GM12878 (cell line): ENCODE measurements at regions not wholly inside any gene's neighbourhood (a gene's known extent, or its start where the extent isn't known, plus 50 kb on each side); places are given as distances from the start of the nearest gene placed in this dataset.

Source experiments
- ASH2L ChIP-seq: fragments of 300-600, 200-600 bp; sonication (generic); IDR thresholded peaks from 2 replicates; pipeline ENCODE4 v1.6.1; 2017; ENCODE audit warnings: low read depth, mild to moderate bottlenecking, borderline replicate concordance
- EP300 ChIP-seq, 2 experiments: fragments of 150-350 bp in 1 of 2; IDR thresholded peaks; 2 replicates each; pipeline ENCODE4 v1.6.1; 2011 to 2012; ENCODE audit warnings: low read depth in 2 of 2, low read length in 2 of 2, borderline replicate concordance in 1 of 2, improper control_type of control experiment in 1 of 2, inconsistent platforms in 1 of 2; ENCODE audit not compliant: control insufficient read depth in 1 of 2
- EZH2 ChIP-seq: IDR thresholded peaks from 2 replicates; pipeline ENCODE4 v1.6.1; 2012; ENCODE audit warnings: low read depth, mild to moderate bottlenecking, control low read depth, inconsistent platforms, low read length, borderline replicate concordance; ENCODE audit not compliant: control insufficient read depth
- MEF2A ChIP-seq: IDR thresholded peaks from 2 replicates; pipeline ENCODE4 v1.6.1; 2011; ENCODE audit warnings: low read depth, mild to moderate bottlenecking, low read length, moderate library complexity; ENCODE audit not compliant: insufficient read depth
- POLR2A ChIP-seq: IDR thresholded peaks from 2 replicates; pipeline ENCODE4 v1.6.1; 2011; ENCODE audit warnings: low read depth, mild to moderate bottlenecking, low read length
- POLR2AphosphoS5 ChIP-seq: IDR thresholded peaks from 2 replicates; pipeline ENCODE4 v1.6.1; 2011; ENCODE audit warnings: mild to moderate bottlenecking, low read length, inconsistent platforms
- SP1 ChIP-seq: IDR thresholded peaks from one replicate; pipeline ENCODE4 v1.6.1; 2011; ENCODE audit warnings: low read depth, low read length
- TAF1 ChIP-seq: IDR thresholded peaks from 2 replicates; pipeline ENCODE4 v1.6.1; 2011; ENCODE audit warnings: mild to moderate bottlenecking, low read depth, low read length, borderline replicate concordance
- YY1 ChIP-seq: IDR thresholded peaks from 2 replicates; pipeline ENCODE4 v1.6.1; 2011; ENCODE audit warnings: low read depth, mild to moderate bottlenecking, low read length
- ZNF217 ChIP-seq: fragments of 450-650 bp; IDR thresholded peaks from 2 replicates; pipeline ENCODE4 v1.6.1; 2017; ENCODE audit warnings: antibody characterized with exemption, mild to moderate bottlenecking
- TF ChIP-seq, protein P1 (sequence below), 3 experiments: IDR thresholded peaks in 2 of 3; conservative IDR thresholded peaks in 1 of 3; 2 replicates each; pipeline ENCODE4 v1.5.1; 2011; ENCODE audit warnings: low read depth in 3 of 3, low read length in 3 of 3, mild to moderate bottlenecking in 3 of 3, control low read depth in 2 of 3, moderate library complexity in 2 of 3, inconsistent platforms in 1 of 3, mixed read lengths in 1 of 3; ENCODE audit not compliant: control insufficient read depth in 2 of 3, insufficient read depth in 1 of 3; ENCODE audit errors: extremely low read depth in 1 of 3

DNA sequence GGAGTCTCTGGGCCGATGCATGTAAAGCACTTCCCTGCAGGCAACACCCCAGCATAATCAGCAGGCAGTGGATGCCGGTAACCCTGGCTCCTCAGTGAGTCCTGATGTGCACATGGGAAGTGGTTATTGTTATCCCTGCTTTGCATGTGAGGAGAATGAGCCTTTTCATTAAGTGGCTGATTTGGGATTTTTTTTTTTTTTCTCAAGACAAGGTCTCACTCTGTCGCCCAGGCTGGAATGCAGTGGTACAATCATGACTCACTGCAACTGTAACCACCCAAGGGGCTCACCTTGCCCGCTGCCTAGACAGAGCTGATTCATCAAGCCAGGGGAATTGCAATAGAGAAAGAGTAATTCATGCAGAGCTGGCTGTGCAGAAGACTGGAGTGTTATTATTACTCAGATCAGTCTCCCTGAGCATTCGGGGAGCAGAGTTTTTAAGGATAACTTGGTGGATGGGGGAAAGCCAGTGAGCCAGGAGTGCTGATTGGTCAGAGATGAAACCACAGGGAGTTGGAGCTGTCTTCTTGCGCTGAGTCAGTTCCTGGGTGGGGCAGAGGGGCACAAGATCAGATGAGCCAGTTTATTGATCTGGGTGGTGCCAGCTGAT lies 95.4 kb downstream of the SOCS6 start:
- TF ChIP-seq EZH2, result no peak
- TF ChIP-seq MEF2A, result no peak
- TF ChIP-seq, protein P1, sequence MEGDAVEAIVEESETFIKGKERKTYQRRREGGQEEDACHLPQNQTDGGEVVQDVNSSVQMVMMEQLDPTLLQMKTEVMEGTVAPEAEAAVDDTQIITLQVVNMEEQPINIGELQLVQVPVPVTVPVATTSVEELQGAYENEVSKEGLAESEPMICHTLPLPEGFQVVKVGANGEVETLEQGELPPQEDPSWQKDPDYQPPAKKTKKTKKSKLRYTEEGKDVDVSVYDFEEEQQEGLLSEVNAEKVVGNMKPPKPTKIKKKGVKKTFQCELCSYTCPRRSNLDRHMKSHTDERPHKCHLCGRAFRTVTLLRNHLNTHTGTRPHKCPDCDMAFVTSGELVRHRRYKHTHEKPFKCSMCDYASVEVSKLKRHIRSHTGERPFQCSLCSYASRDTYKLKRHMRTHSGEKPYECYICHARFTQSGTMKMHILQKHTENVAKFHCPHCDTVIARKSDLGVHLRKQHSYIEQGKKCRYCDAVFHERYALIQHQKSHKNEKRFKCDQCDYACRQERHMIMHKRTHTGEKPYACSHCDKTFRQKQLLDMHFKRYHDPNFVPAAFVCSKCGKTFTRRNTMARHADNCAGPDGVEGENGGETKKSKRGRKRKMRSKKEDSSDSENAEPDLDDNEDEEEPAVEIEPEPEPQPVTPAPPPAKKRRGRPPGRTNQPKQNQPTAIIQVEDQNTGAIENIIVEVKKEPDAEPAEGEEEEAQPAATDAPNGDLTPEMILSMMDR (IDR thresholded peaks at IDR 0.05 in 2 of 3, conservative IDR thresholded peaks at IDR 0.05 in 1 of 3; ENCODE audit: control insufficient read depth in 2 of 3, extremely low read depth in 1 of 3, insufficient read depth in 1 of 3, low read depth in 3 of 3, low read length in 3 of 3), result no peak
- no peak for TF ChIP-seq POLR2A
- no peak for TF ChIP-seq POLR2AphosphoS5
- no peak for TF ChIP-seq TAF1
- no peak for TF ChIP-seq ZNF217
- TF ChIP-seq YY1, result no peak
- TF ChIP-seq SP1, result no peak
- no peak for TF ChIP-seq ASH2L
- TF ChIP-seq EP300 (IDR thresholded peaks at IDR 0.05; ENCODE audit: borderline replicate concordance in 1 of 2, control insufficient read depth in 1 of 2, low read depth in 2 of 2, low read length in 2 of 2), result no peak
